Mesothelial cell of epicardium (in vitro differentiated cells): ENCODE measurements at regions not wholly inside any gene's neighbourhood (a gene's known extent, or its start where the extent isn't known, plus 50 kb on each side); places are given as distances from the start of the nearest gene placed in this dataset.

Experiments used
- DNase-seq, 2 experiments: peaks; one replicate each; pipeline ENCODE4 v3.0.0; 2021; ENCODE audit warnings: low spot score in 2 of 2; ENCODE audit not compliant: unreplicated experiment in 2 of 2
- H3K27ac Mint-ChIP-seq: 2 replicates; pipeline ENCODE4 v1.8.0; 2021; ENCODE audit warnings: mixed read lengths
- H3K27me3 Mint-ChIP-seq: 2 replicates; pipeline ENCODE4 v1.8.0; 2021; ENCODE audit warnings: low read depth, mixed read lengths
- H3K36me3 Mint-ChIP-seq: 2 replicates; pipeline ENCODE4 v1.8.0; 2021; ENCODE audit warnings: mixed read lengths
- H3K4me1 Mint-ChIP-seq: 2 replicates; pipeline ENCODE4 v1.8.0; 2021; ENCODE audit warnings: mixed read lengths
- H3K4me3 Mint-ChIP-seq: 2 replicates; pipeline ENCODE4 v1.8.0; 2021; ENCODE audit warnings: mild to moderate bottlenecking, moderate library complexity, mixed read lengths
- H3K9me3 Mint-ChIP-seq: 2 replicates; pipeline ENCODE4 v1.8.0; 2021; ENCODE audit warnings: mixed read lengths
- CTCF ChIP-seq: fragments of 200-600 bp; sonication (generic); IDR thresholded peaks from one replicate; pipeline ENCODE4 v1.5.0; 2021; ENCODE audit warnings: antibody characterized with exemption; ENCODE audit not compliant: unreplicated experiment

GRCh38 chr22:48745842-48746788 lies 1081.6 kb downstream of the BRD1 start:
- Mint-ChIP-seq H3K4me3 (no peak overlapping the region), H3K9me3 (no peaks in the 10 kb centered on the region), H3K36me3 (no peaks in the 10 kb centered on the region), H3K4me1 (peaks cover 6% of the 10 kb centered on the region), H3K27ac (no peak overlapping the region), H3K27me3 (no peaks in the 10 kb centered on the region)
- DNase-seq = peak in 1 of 2 experiments; percentile 29
- no peak for TF ChIP-seq CTCF

- no peaks in the 10 kb centered on the region for H3K36me3 Mint-ChIP-seq
- TF ChIP-seq CTCF = no peak
- H3K27ac Mint-ChIP-seq = no peak overlapping the region
- peak in 1 of 2 experiments; percentile 33 for DNase-seq
- H3K27me3 Mint-ChIP-seq = no peaks in the 10 kb centered on the region
- H3K9me3 Mint-ChIP-seq = no peaks in the 10 kb centered on the region
- H3K4me1 Mint-ChIP-seq = peaks cover 6% of the 10 kb centered on the region
- H3K4me3 Mint-ChIP-seq = no peak overlapping the region
Observed at GRCh38 chr22:48744967-48745841, 1082.5 kb downstream of the BRD1 start.

GRCh38 chr22:48744283-48744641 lies 1083.4 kb downstream of the BRD1 start:
- peak in 1 of 2 experiments; percentile 25 for DNase-seq
- H3K4me3 Mint-ChIP-seq = no peak overlapping the region
- H3K9me3 Mint-ChIP-seq = no peaks in the 10 kb centered on the region
- no peak overlapping the region for H3K27ac Mint-ChIP-seq
- peaks cover 6% of the 10 kb centered on the region for H3K4me1 Mint-ChIP-seq
- H3K36me3 Mint-ChIP-seq = no peaks in the 10 kb centered on the region
- H3K27me3 Mint-ChIP-seq = no peaks in the 10 kb centered on the region
- TF ChIP-seq CTCF = no peak

- Mint-ChIP-seq H3K36me3 (no peaks in the 10 kb centered on the region), H3K4me1 (peaks cover 6% of the 10 kb centered on the region), H3K9me3 (no peaks in the 10 kb centered on the region), H3K4me3 (no peak overlapping the region), H3K27ac (no peak overlapping the region), H3K27me3 (no peaks in the 10 kb centered on the region)
- no peak for TF ChIP-seq CTCF
- DNase-seq = peak in 1 of 2 experiments; percentile 37
Observed at GRCh38 chr22:48743601-48744282, 1083.9 kb downstream of the BRD1 start.

- DNase-seq = peak in 1 of 2 experiments; percentile 34
- TF ChIP-seq CTCF = no peak
- no peaks in the 10 kb centered on the region for H3K9me3 Mint-ChIP-seq
- H3K4me1 Mint-ChIP-seq = peaks cover 6% of the 10 kb centered on the region
- no peaks in the 10 kb centered on the region for H3K36me3 Mint-ChIP-seq
- H3K27ac Mint-ChIP-seq = no peak overlapping the region
- H3K27me3 Mint-ChIP-seq = no peaks in the 10 kb centered on the region
- no peak overlapping the region for H3K4me3 Mint-ChIP-seq
Observed at GRCh38 chr22:48742556-48743343, 1084.9 kb downstream of the BRD1 start.
